CD14-positive monocyte (primary cell): ENCODE measurements at regions not wholly inside any gene's neighbourhood (a gene's known extent, or its start where the extent isn't known, plus 50 kb on each side); places are given as distances from the start of the nearest gene placed in this dataset.

Experiments
- DNase-seq, 3 donors: peaks; one replicate each; pipeline ENCODE4 v3.0.0-alpha.2; 2011 to 2022
- H2AFZ ChIP-seq: 2 replicates; pipeline ENCODE4 v1.6.0; 2012; ENCODE audit warnings: mild to moderate bottlenecking, low read depth, low read length, inconsistent platforms; ENCODE audit not compliant: insufficient read depth, poor library complexity, severe bottlenecking
- H3K27ac ChIP-seq, 2 donors: 1 replicate in 1 of 2; 2 replicates in 1 of 2; pipeline ENCODE4 v1.5.1; 2012 to 2013; ENCODE audit warnings: low read length in 2 of 2, control low read depth in 1 of 2, inconsistent platforms in 1 of 2, low read depth in 1 of 2, mild to moderate bottlenecking in 1 of 2
- H3K27me3 ChIP-seq, 2 donors: one replicate each; pipeline versions ENCODE4 v1.6.0 to v1.6.1; 2011 to 2013; ENCODE audit warnings: low read length in 2 of 2; ENCODE audit not compliant: control insufficient read depth in 2 of 2, insufficient read depth in 2 of 2
- H3K36me3 ChIP-seq, 2 donors: replicated peaks in 1 of 2; 1 replicate in 1 of 2; 2 replicates in 1 of 2; pipeline versions ENCODE4 v1.5.1 to v1.6.1; 2012 to 2013; ENCODE audit warnings: low read length in 2 of 2, control low read depth in 1 of 2, inconsistent platforms in 1 of 2, mild to moderate bottlenecking in 1 of 2; ENCODE audit not compliant: insufficient read depth in 2 of 2, control insufficient read depth in 1 of 2
- H3K4me1 ChIP-seq, 2 donors: 1 replicate in 1 of 2; 2 replicates in 1 of 2; pipeline versions ENCODE4 v1.5.1 to v1.6.1; 2012 to 2013; ENCODE audit warnings: low read length in 2 of 2, control low read depth in 1 of 2, inconsistent platforms in 1 of 2, mild to moderate bottlenecking in 1 of 2, moderate library complexity in 1 of 2; ENCODE audit not compliant: insufficient read depth in 2 of 2, control insufficient read depth in 1 of 2
- H3K4me2 ChIP-seq: replicated peaks from 2 replicates; pipeline ENCODE3; 2012; ENCODE audit warnings: low read length, moderate library complexity, mild to moderate bottlenecking; ENCODE audit not compliant: poor library complexity, severe bottlenecking; ENCODE audit errors: extremely low read depth
- H3K4me3 ChIP-seq, 3 experiments: fragments of 200-600 bp in 1 of 3; sonication (generic) in 1 of 3; replicated peaks in 1 of 3; 1 replicate in 2 of 3; 2 replicates in 1 of 3; pipeline ENCODE4 v1.5.1; 2011 to 2013; ENCODE audit warnings: low read length in 3 of 3, mild to moderate bottlenecking in 3 of 3, control low read depth in 2 of 3, low read depth in 2 of 3, inconsistent platforms in 1 of 3, moderate library complexity in 1 of 3
- H3K79me2 ChIP-seq: 2 replicates; pipeline ENCODE4 v1.6.0; 2012; ENCODE audit warnings: mild to moderate bottlenecking, control low read depth, inconsistent platforms, low read length, moderate library complexity; ENCODE audit not compliant: insufficient read depth
- H3K9ac ChIP-seq: 2 replicates; pipeline ENCODE4 v1.6.0; 2017; ENCODE audit warnings: low read length, mild to moderate bottlenecking; ENCODE audit not compliant: insufficient read depth, poor library complexity, severe bottlenecking
- H3K9me3 ChIP-seq, 2 donors: replicated peaks in 1 of 2; 1 replicate in 1 of 2; 2 replicates in 1 of 2; pipeline versions ENCODE4 v1.5.1 to v1.6.1; 2012 to 2013; ENCODE audit warnings: low read length in 2 of 2, control low read depth in 1 of 2; ENCODE audit not compliant: control insufficient read depth in 1 of 2, insufficient read depth in 1 of 2
- H4K20me1 ChIP-seq: 2 replicates; pipeline ENCODE4 v1.6.0; 2012; ENCODE audit warnings: mild to moderate bottlenecking, low read length, control low read depth, moderate library complexity; ENCODE audit not compliant: insufficient read depth
- H3K27ac Mint-ChIP-seq, 7 donors: one replicate each; pipeline ENCODE4 v1.8.0; 2020; ENCODE audit warnings: mild to moderate bottlenecking in 7 of 7, mixed read lengths in 7 of 7, moderate library complexity in 6 of 7, inconsistent platforms in 2 of 7
- H3K27me3 Mint-ChIP-seq, 3 donors: one replicate each; pipeline ENCODE4 v1.8.0; 2021 to 2022; ENCODE audit warnings: low read depth in 3 of 3, mild to moderate bottlenecking in 3 of 3, mixed read lengths in 3 of 3, moderate library complexity in 3 of 3, inconsistent platforms in 1 of 3
- H3K36me3 Mint-ChIP-seq, 2 donors: one replicate each; pipeline ENCODE4 v1.8.0; 2020; ENCODE audit warnings: mixed read lengths in 2 of 2, inconsistent platforms in 1 of 2, mild to moderate bottlenecking in 1 of 2
- H3K4me1 Mint-ChIP-seq: one replicate; pipeline ENCODE4 v1.8.0; 2020; ENCODE audit warnings: mild to moderate bottlenecking, mixed read lengths
- H3K4me3 Mint-ChIP-seq, 2 donors: one replicate each; pipeline ENCODE4 v1.8.0; 2020; ENCODE audit warnings: mild to moderate bottlenecking in 2 of 2, mixed read lengths in 2 of 2, moderate library complexity in 1 of 2
- H3K9me3 Mint-ChIP-seq, 7 donors: one replicate each; pipeline ENCODE4 v1.8.0; 2020 to 2022; ENCODE audit warnings: mixed read lengths in 7 of 7, mild to moderate bottlenecking in 6 of 7, moderate library complexity in 6 of 7, inconsistent platforms in 2 of 7
- CTCF ChIP-seq: fragments of 200-600 bp; IDR thresholded peaks from one replicate; pipeline ENCODE4 v1.8.0; 2022; ENCODE audit warnings: antibody characterized with exemption, mild to moderate bottlenecking
- WGBS: methylation state at CpG from one replicate; pipeline ENCODE4 v1.1.5; 2013; ENCODE audit warnings: missing lambda C conversion rate; ENCODE audit not compliant: insufficient coverage; 5-methylcytosine and 5-hydroxymethylcytosine counted together
- intact Hi-C, 2 donors: fragments of 100-400 bp; cut with micrococcal nuclease; formaldehyde crosslinking; loops; one replicate each; pipeline versions ENCODE4 v1.15.0 to v1.15.1; 2023

- H2AFZ ChIP-seq: no peak overlapping the region
- intact Hi-C loops: no loop called here
- H4K20me1 ChIP-seq: no peaks in the 10 kb centered on the region
- 100% methylated on average over 2 of the region's 4 CpGs for WGBS
- H3K4me2 ChIP-seq: no peak overlapping the region
- H3K36me3 Mint-ChIP-seq: no peaks in the 10 kb centered on the region
- no peaks in the 10 kb centered on the region for H3K27me3 Mint-ChIP-seq
- H3K79me2 ChIP-seq: no peaks in the 10 kb centered on the region
- H3K9me3 Mint-ChIP-seq: peaks cover 0 to 7% (median 0%) of the 10 kb centered on the region in 7 donors
- no peaks in the 10 kb centered on the region for H3K9me3 ChIP-seq
- no peak overlapping the region for H3K9ac ChIP-seq
- H3K4me3 Mint-ChIP-seq: no peak overlapping the region
- no peak overlapping the region for H3K4me3 ChIP-seq
- no peak overlapping the region for H3K27ac Mint-ChIP-seq
- H3K27ac ChIP-seq: no peak overlapping the region
- no peaks in the 10 kb centered on the region for H3K27me3 ChIP-seq
- no peak for DNase-seq
- H3K36me3 ChIP-seq: no peaks in the 10 kb centered on the region
- H3K4me1 ChIP-seq: no peaks in the 10 kb centered on the region
- TF ChIP-seq CTCF: no peak
- H3K4me1 Mint-ChIP-seq: peaks cover 2% of the 10 kb centered on the region
Measured at GRCh38 chr6:139829576-139829975, 455.1 kb upstream of the CITED2 start.

- Histone ChIP-seq H3K4me3 (no peak overlapping the region), H3K9ac (no peak overlapping the region), H3K27me3 (no peaks in the 10 kb centered on the region), H3K79me2 (no peaks in the 10 kb centered on the region), H4K20me1 (no peaks in the 10 kb centered on the region), H3K36me3 (no peaks in the 10 kb centered on the region), H3K9me3 (no peaks in the 10 kb centered on the region), H3K4me1 (no peaks in the 10 kb centered on the region), H2AFZ (no peak overlapping the region), H3K27ac (no peak overlapping the region), H3K4me2 (no peak overlapping the region)
- DNase-seq: no peak
- Mint-ChIP-seq H3K4me1 (peaks cover 2% of the 10 kb centered on the region), H3K27ac (no peak overlapping the region), H3K9me3 (peaks cover 0 to 7% (median 0%) of the 10 kb centered on the region in 7 donors), H3K36me3 (no peaks in the 10 kb centered on the region), H3K4me3 (no peak overlapping the region), H3K27me3 (no peaks in the 10 kb centered on the region)
- no peak for TF ChIP-seq CTCF
- intact Hi-C loops: no loop called here
- WGBS: 94% methylated on average over 6 of the region's 10 CpGs
Measured at GRCh38 chr6:139828751-139829519, 454.5 kb upstream of the CITED2 start.
